ENCODE measurements at regions not wholly inside any gene's neighbourhood (a gene's known extent, or its start where the extent isn't known, plus 50 kb on each side); places are given as distances from the start of the nearest gene placed in this dataset.

GRCh38 chr13:62321895-62322294 is 906.2 kb upstream of the PCDH20 start:
- Mint-ChIP-seq H3K27me3 (ENCODE audit: unreplicated experiment) (no peaks in the 10 kb centered on the region), H3K4me3 (ENCODE audit: unreplicated experiment) (no peak overlapping the region), H3K4me1 (ENCODE audit: unreplicated experiment) (no peaks in the 10 kb centered on the region), H3K36me3 (ENCODE audit: unreplicated experiment) (no peaks in the 10 kb centered on the region), H3K27ac (ENCODE audit: unreplicated experiment) (no peak overlapping the region), H3K9me3 (ENCODE audit: unreplicated experiment) (no peaks in the 10 kb centered on the region)
- no peak for DNase-seq (ENCODE audit: extremely low spot score, unreplicated experiment)
- TF ChIP-seq CTCF (IDR thresholded peaks at IDR 0.05) = no peak

GRCh38 chr13:62321139-62321538 is 905.5 kb upstream of the PCDH20 start:
- Mint-ChIP-seq H3K36me3 (ENCODE audit: unreplicated experiment) (no peaks in the 10 kb centered on the region), H3K9me3 (ENCODE audit: unreplicated experiment) (no peaks in the 10 kb centered on the region), H3K4me1 (ENCODE audit: unreplicated experiment) (no peaks in the 10 kb centered on the region), H3K27ac (ENCODE audit: unreplicated experiment) (no peak overlapping the region), H3K4me3 (ENCODE audit: unreplicated experiment) (no peak overlapping the region), H3K27me3 (ENCODE audit: unreplicated experiment) (no peaks in the 10 kb centered on the region)
- TF ChIP-seq CTCF (IDR thresholded peaks at IDR 0.05) = no peak
- no peak for DNase-seq (ENCODE audit: extremely low spot score, unreplicated experiment)

- no peaks in the 10 kb centered on the region for H3K4me1 Mint-ChIP-seq (ENCODE audit: unreplicated experiment)
- peak; percentile 82 for TF ChIP-seq CTCF (IDR thresholded peaks at IDR 0.05)
- no peak for DNase-seq (ENCODE audit: extremely low spot score, unreplicated experiment)
- H3K27ac Mint-ChIP-seq (ENCODE audit: unreplicated experiment) = no peak overlapping the region
- no peaks in the 10 kb centered on the region for H3K36me3 Mint-ChIP-seq (ENCODE audit: unreplicated experiment)
- H3K27me3 Mint-ChIP-seq (ENCODE audit: unreplicated experiment) = no peaks in the 10 kb centered on the region
- H3K9me3 Mint-ChIP-seq (ENCODE audit: unreplicated experiment) = no peaks in the 10 kb centered on the region
- no peak overlapping the region for H3K4me3 Mint-ChIP-seq (ENCODE audit: unreplicated experiment)
These were observed 904.8 kb upstream of the PCDH20 start for GRCh38 chr13:62320129-62321108.

GRCh38 chr13:62309904-62310303 is 894.3 kb upstream of the PCDH20 start:
- no peak overlapping the region for H3K27ac Mint-ChIP-seq (ENCODE audit: unreplicated experiment)
- H3K27me3 Mint-ChIP-seq (ENCODE audit: unreplicated experiment) = no peaks in the 10 kb centered on the region
- no peak for DNase-seq (ENCODE audit: extremely low spot score, unreplicated experiment)
- H3K4me1 Mint-ChIP-seq (ENCODE audit: unreplicated experiment) = peaks cover 4% of the 10 kb centered on the region
- H3K9me3 Mint-ChIP-seq (ENCODE audit: unreplicated experiment) = peaks cover 6% of the 10 kb centered on the region
- H3K4me3 Mint-ChIP-seq (ENCODE audit: unreplicated experiment) = no peak overlapping the region
- H3K36me3 Mint-ChIP-seq (ENCODE audit: unreplicated experiment) = no peaks in the 10 kb centered on the region
- no peak for TF ChIP-seq CTCF (IDR thresholded peaks at IDR 0.05)

- Mint-ChIP-seq H3K27ac (ENCODE audit: unreplicated experiment) (no peak overlapping the region), H3K9me3 (ENCODE audit: unreplicated experiment) (no peaks in the 10 kb centered on the region), H3K4me3 (ENCODE audit: unreplicated experiment) (no peak overlapping the region), H3K4me1 (ENCODE audit: unreplicated experiment) (peaks cover 4% of the 10 kb centered on the region), H3K36me3 (ENCODE audit: unreplicated experiment) (no peaks in the 10 kb centered on the region), H3K27me3 (ENCODE audit: unreplicated experiment) (no peaks in the 10 kb centered on the region)
- TF ChIP-seq CTCF (IDR thresholded peaks at IDR 0.05) = no peak
- no peak for DNase-seq (ENCODE audit: extremely low spot score, unreplicated experiment)
These were observed 890.1 kb upstream of the PCDH20 start for GRCh38 chr13:62305756-62306155.
